ENCODE measurements at regions not wholly inside any gene's neighbourhood (a gene's known extent, or its start where the extent isn't known, plus 50 kb on each side); places are given as distances from the start of the nearest gene placed in this dataset.

- DNase-seq (ENCODE audit: low read depth in 2 of 2) = no peak
Observed at GRCh38 chr10:43746906-43747305, 98.2 kb upstream of the ZNF32 start.

- DNase-seq (ENCODE audit: low read depth in 2 of 2) = no peak
Observed at GRCh38 chr10:43739161-43739560, 90.5 kb upstream of the ZNF32 start.

GRCh38 chr10:43737003-43737402 is 88.3 kb upstream of the ZNF32 start:
- DNase-seq (ENCODE audit: low read depth in 2 of 2) = no peak

- DNase-seq (ENCODE audit: low read depth in 2 of 2) = no peak
Observed at GRCh38 chr10:43735907-43736306, 87.2 kb upstream of the ZNF32 start.

- DNase-seq (ENCODE audit: low read depth in 2 of 2) = no peak
Observed at GRCh38 chr10:43734716-43735115, 86.0 kb upstream of the ZNF32 start.

- DNase-seq (ENCODE audit: low read depth in 2 of 2) = no peak
Observed at GRCh38 chr10:43731486-43731885, 82.8 kb upstream of the ZNF32 start.

GRCh38 chr10:43728425-43728824 is 79.7 kb upstream of the ZNF32 start:
- DNase-seq (ENCODE audit: low read depth in 2 of 2) = no peak

- DNase-seq (ENCODE audit: low read depth in 2 of 2) = no peak
Observed at GRCh38 chr10:43727935-43728334, 79.3 kb upstream of the ZNF32 start.

GRCh38 chr10:43715334-43715733 is 66.7 kb upstream of the ZNF32 start:
- DNase-seq (ENCODE audit: low read depth in 2 of 2) = no peak

- no peak for DNase-seq (ENCODE audit: low read depth in 2 of 2)
Observed at GRCh38 chr10:43712821-43713584, 64.3 kb upstream of the ZNF32 start.

GRCh38 chr10:43710772-43711471 is 62.2 kb upstream of the ZNF32 start:
- no peak for DNase-seq (ENCODE audit: low read depth in 2 of 2)

- no peak for DNase-seq (ENCODE audit: low read depth in 2 of 2)
Observed at GRCh38 chr10:43708262-43708661, 59.6 kb upstream of the ZNF32 start.

- no peak for DNase-seq (ENCODE audit: low read depth in 2 of 2)
Observed at GRCh38 chr10:43707770-43708169, 59.1 kb upstream of the ZNF32 start.

GRCh38 chr10:43706166-43706565 is 57.5 kb upstream of the ZNF32 start:
- no peak for DNase-seq (ENCODE audit: low read depth in 2 of 2)

GRCh38 chr10:43703286-43703685 is 54.6 kb upstream of the ZNF32 start:
- no peak for DNase-seq (ENCODE audit: low read depth in 2 of 2)

GRCh38 chr10:43702936-43703281 is 54.2 kb upstream of the ZNF32 start:
- no peak for DNase-seq (ENCODE audit: low read depth in 2 of 2)

- no peak for DNase-seq (ENCODE audit: low read depth in 2 of 2)
Observed at GRCh38 chr10:43702213-43702935, 53.7 kb upstream of the ZNF32 start.

- DNase-seq (ENCODE audit: low read depth in 2 of 2) = no peak
Observed at GRCh38 chr10:43701295-43701694, 52.6 kb upstream of the ZNF32 start.

- no peak for DNase-seq (ENCODE audit: low read depth in 2 of 2)
Observed at GRCh38 chr10:43700306-43700705, 51.6 kb upstream of the ZNF32 start.

GRCh38 chr10:43699516-43699915 is 50.8 kb upstream of the ZNF32 start:
- DNase-seq (ENCODE audit: low read depth in 2 of 2) = no peak

Data from stimulated activated CD8-positive, alpha-beta memory T cell treated with anti-CD3 and anti-CD28 coated beads, Interleukin-2, amount 100 ng/mL, for 48 hours (primary cell).